Nephron (organoid): ENCODE measurements at regions not wholly inside any gene's neighbourhood (a gene's known extent, or its start where the extent isn't known, plus 50 kb on each side); places are given as distances from the start of the nearest gene placed in this dataset.
A peak's percentile ranks its signal among the peaks of the same experiment; 100 is the strongest.

ENCODE experiments used
- H3K27ac Mint-ChIP-seq, 3 experiments: 2 replicates each; pipeline ENCODE4 v1.8.0; 2020; ENCODE audit warnings: mixed read lengths in 3 of 3, mild to moderate bottlenecking in 2 of 3, moderate library complexity in 1 of 3
- H3K27me3 Mint-ChIP-seq: 2 replicates; pipeline ENCODE4 v1.8.0; 2021; ENCODE audit warnings: low read depth, mild to moderate bottlenecking, moderate library complexity, mixed read lengths
- H3K36me3 Mint-ChIP-seq: 2 replicates; pipeline ENCODE4 v1.8.0; 2020; ENCODE audit warnings: low read depth, mixed read lengths
- H3K4me1 Mint-ChIP-seq: 2 replicates; pipeline ENCODE4 v1.8.0; 2020; ENCODE audit warnings: mixed read lengths
- H3K4me3 Mint-ChIP-seq, 3 experiments: 2 replicates each; pipeline ENCODE4 v1.8.0; 2020; ENCODE audit warnings: mild to moderate bottlenecking in 3 of 3, mixed read lengths in 3 of 3, moderate library complexity in 2 of 3
- H3K9me3 Mint-ChIP-seq: 2 replicates; pipeline ENCODE4 v1.8.0; 2020; ENCODE audit warnings: mixed read lengths
- CTCF ChIP-seq, 3 experiments: fragments of 200-600 bp; sonication (generic); IDR thresholded peaks; one replicate each; pipeline ENCODE4 v1.5.0; 2021; ENCODE audit warnings: antibody characterized with exemption in 3 of 3; ENCODE audit not compliant: unreplicated experiment in 3 of 3

- Mint-ChIP-seq H3K27ac (peak overlapping the region in 1 of 3 experiments; percentile 1), H3K27me3 (no peaks in the 10 kb centered on the region), H3K4me3 (no peak overlapping the region), H3K36me3 (peaks cover 22% of the 10 kb centered on the region), H3K9me3 (no peaks in the 10 kb centered on the region), H3K4me1 (peaks cover 25% of the 10 kb centered on the region)
- no peak for TF ChIP-seq CTCF (IDR thresholded peaks at IDR 0.05; ENCODE audit: unreplicated experiment in 3 of 3)
Measured at GRCh38 chr6:21710216-21710615, 116.7 kb downstream of the SOX4 start.

GRCh38 chr6:21710908-21711627 is 117.5 kb downstream of the SOX4 start:
- no peak overlapping the region for H3K4me3 Mint-ChIP-seq
- H3K4me1 Mint-ChIP-seq = peaks cover 25% of the 10 kb centered on the region
- TF ChIP-seq CTCF (IDR thresholded peaks at IDR 0.05; ENCODE audit: unreplicated experiment in 3 of 3) = no peak
- no peaks in the 10 kb centered on the region for H3K27me3 Mint-ChIP-seq
- no peaks in the 10 kb centered on the region for H3K9me3 Mint-ChIP-seq
- peaks cover 23% of the 10 kb centered on the region for H3K36me3 Mint-ChIP-seq
- H3K27ac Mint-ChIP-seq = peak overlapping the region in 1 of 3 experiments; percentile 23

- H3K9me3 Mint-ChIP-seq = no peaks in the 10 kb centered on the region
- peaks cover 29% of the 10 kb centered on the region for H3K36me3 Mint-ChIP-seq
- H3K4me1 Mint-ChIP-seq = peaks cover 25% of the 10 kb centered on the region
- no peaks in the 10 kb centered on the region for H3K27me3 Mint-ChIP-seq
- no peak overlapping the region for H3K27ac Mint-ChIP-seq
- no peak overlapping the region for H3K4me3 Mint-ChIP-seq
- TF ChIP-seq CTCF (IDR thresholded peaks at IDR 0.05; ENCODE audit: unreplicated experiment in 3 of 3) = no peak
Measured at GRCh38 chr6:21712213-21712612, 118.7 kb downstream of the SOX4 start.

GRCh38 chr6:21713481-21713880 is 119.9 kb downstream of the SOX4 start:
- H3K27me3 Mint-ChIP-seq = no peaks in the 10 kb centered on the region
- no peak overlapping the region for H3K4me3 Mint-ChIP-seq
- no peak overlapping the region for H3K27ac Mint-ChIP-seq
- peaks cover 6% of the 10 kb centered on the region for H3K9me3 Mint-ChIP-seq
- H3K36me3 Mint-ChIP-seq = peaks cover 28% of the 10 kb centered on the region
- H3K4me1 Mint-ChIP-seq = peaks cover 20% of the 10 kb centered on the region
- no peak for TF ChIP-seq CTCF (IDR thresholded peaks at IDR 0.05; ENCODE audit: unreplicated experiment in 3 of 3)

GRCh38 chr6:21715180-21715579 is 121.6 kb downstream of the SOX4 start:
- no peak overlapping the region for H3K27ac Mint-ChIP-seq
- H3K4me1 Mint-ChIP-seq = peaks cover 18% of the 10 kb centered on the region
- peaks cover 16% of the 10 kb centered on the region for H3K9me3 Mint-ChIP-seq
- H3K36me3 Mint-ChIP-seq = peaks cover 40% of the 10 kb centered on the region
- no peak for TF ChIP-seq CTCF (IDR thresholded peaks at IDR 0.05; ENCODE audit: unreplicated experiment in 3 of 3)
- no peaks in the 10 kb centered on the region for H3K27me3 Mint-ChIP-seq
- no peak overlapping the region for H3K4me3 Mint-ChIP-seq

GRCh38 chr6:21722510-21722909 is 129.0 kb downstream of the SOX4 start:
- peaks cover 37% of the 10 kb centered on the region for H3K36me3 Mint-ChIP-seq
- H3K27ac Mint-ChIP-seq = peak overlapping the region; percentile 5 to 44 (median 6)
- no peaks in the 10 kb centered on the region for H3K27me3 Mint-ChIP-seq
- peaks cover 25% of the 10 kb centered on the region for H3K4me1 Mint-ChIP-seq
- H3K9me3 Mint-ChIP-seq = peaks cover 16% of the 10 kb centered on the region
- H3K4me3 Mint-ChIP-seq = no peak overlapping the region
- no peak for TF ChIP-seq CTCF (IDR thresholded peaks at IDR 0.05; ENCODE audit: unreplicated experiment in 3 of 3)
